BLaER1 treated with 17β-estradiol and CSF1 and Interleukin-3, amounts not matched to agents 10 nM and 100 nM (cell line): ENCODE measurements at regions not wholly inside any gene's neighbourhood (a gene's known extent, or its start where the extent isn't known, plus 50 kb on each side); places are given as distances from the start of the nearest gene placed in this dataset.

Experiments
- H3K27ac ChIP-seq, 11 experiments: shearing (Covaris generic); formaldehyde crosslinking; 2 replicates each; pipeline ENCODE4 v1.8.1; 2022
- H3K27me3 ChIP-seq, 11 experiments: shearing (Covaris generic); formaldehyde crosslinking; 2 replicates each; pipeline ENCODE4 v1.8.1; 2022
- H3K36me3 ChIP-seq, 11 experiments: shearing (Covaris generic); formaldehyde crosslinking; 2 replicates each; pipeline ENCODE4 v1.8.1; 2022
- H3K4me1 ChIP-seq, 10 experiments: shearing (Covaris generic); formaldehyde crosslinking; 2 replicates each; pipeline ENCODE4 v1.8.1; 2022
- H3K4me2 ChIP-seq, 11 experiments: shearing (Covaris generic); formaldehyde crosslinking; 2 replicates each; pipeline ENCODE4 v1.8.1; 2022
- H3K4me3 ChIP-seq, 10 experiments: shearing (Covaris generic); formaldehyde crosslinking; 2 replicates each; pipeline ENCODE4 v1.8.1; 2022
- H3K9ac ChIP-seq, 11 experiments: shearing (Covaris generic); formaldehyde crosslinking; 2 replicates each; pipeline ENCODE4 v1.8.1; 2022
- H3K9me3 ChIP-seq, 11 experiments: shearing (Covaris generic); formaldehyde crosslinking; replicated peaks in 1 of 11; 2 replicates each; pipeline ENCODE4 v1.8.1; 2022
- H4K20me1 ChIP-seq, 11 experiments: shearing (Covaris generic); formaldehyde crosslinking; 2 replicates each; pipeline ENCODE4 v1.8.1; 2022
- Cebpa-rat ChIP-seq, 11 experiments: shearing (Covaris generic); IDR thresholded peaks; 2 replicates each; pipeline ENCODE4 v1.8.1; 2022

GRCh38 chr11:12623869-12624268 lies 50.4 kb upstream of the TEAD1 start:
- Histone ChIP-seq H4K20me1 (no peaks in the 10 kb centered on the region), H3K4me2 (no peak overlapping the region), H3K36me3 (no peaks in the 10 kb centered on the region), H3K9ac (no peak overlapping the region), H3K27ac (no peak overlapping the region), H3K27me3 (no peaks in the 10 kb centered on the region), H3K9me3 (peaks cover 16 to 28% (median 24%) of the 10 kb centered on the region in 11 experiments), H3K4me1 (peaks cover 0 to 7% (median 0%) of the 10 kb centered on the region in 10 experiments; a peak in 3 of 20 replicates), H3K4me3 (no peak overlapping the region)
- TF ChIP-seq Cebpa-rat (IDR thresholded peaks at IDR 0.05) = no peak
